IPS-20b (cell line): ENCODE measurements at regions not wholly inside any gene's neighbourhood (a gene's known extent, or its start where the extent isn't known, plus 50 kb on each side); places are given as distances from the start of the nearest gene placed in this dataset.
"Not testable (repeated sequence)": the region's sequence is repeated elsewhere in the genome, so short reads cannot be mapped to it uniquely, and the experiment has no call there.

ENCODE experiments used
- H3K27ac ChIP-seq: one replicate; pipeline ENCODE4 v1.5.1; 2013; ENCODE audit warnings: low read length
- H3K27me3 ChIP-seq: 2 replicates; pipeline ENCODE4 v1.6.1; 2013; ENCODE audit warnings: mild to moderate bottlenecking, low read length, inconsistent platforms; ENCODE audit not compliant: insufficient read depth
- H3K36me3 ChIP-seq: 2 replicates; pipeline ENCODE4 v1.6.1; 2013; ENCODE audit warnings: low read depth, mild to moderate bottlenecking, inconsistent platforms, low read length, moderate library complexity; ENCODE audit not compliant: insufficient read depth
- H3K4me1 ChIP-seq: 2 replicates; pipeline ENCODE4 v1.6.1; 2013; ENCODE audit warnings: mild to moderate bottlenecking, control low read depth, inconsistent platforms, low read length, moderate library complexity; ENCODE audit not compliant: insufficient read depth
- H3K4me3 ChIP-seq: 2 replicates; pipeline ENCODE4 v1.5.1; 2013; ENCODE audit warnings: mild to moderate bottlenecking, low read length, inconsistent platforms
- H3K9ac ChIP-seq: 2 replicates; pipeline ENCODE4 v1.6.1; 2013; ENCODE audit warnings: low read depth, mild to moderate bottlenecking, inconsistent platforms, low read length, moderate library complexity
- H3K9me3 ChIP-seq: 2 replicates; pipeline ENCODE4 v1.6.1; 2013; ENCODE audit warnings: mild to moderate bottlenecking, low read depth, low read length, inconsistent platforms; ENCODE audit not compliant: insufficient read depth

GRCh38 chr4:9608300-9608699 is 164.1 kb downstream of the DEFB131A start:
- Histone ChIP-seq H3K4me3 (no peak overlapping the region), H3K27ac (no peak overlapping the region), H3K9me3 (no peaks in the 10 kb centered on the region), H3K27me3 (no peaks in the 10 kb centered on the region), H3K36me3 (no peaks in the 10 kb centered on the region), H3K9ac (no peak overlapping the region), H3K4me1 (0 out of 2 replicates have a peak, but pooled peaks cover 3% of the 10 kb centered on the region)

GRCh38 chr4:9610321-9610720 is 166.1 kb downstream of the DEFB131A start:
- H3K27me3 ChIP-seq, H3K27ac ChIP-seq, H3K4me3 ChIP-seq, H3K4me1 ChIP-seq, H3K9me3 ChIP-seq, H3K9ac ChIP-seq, H3K36me3 ChIP-seq: not testable (repeated sequence)

GRCh38 chr4:9611101-9611500 is 166.9 kb downstream of the DEFB131A start:
- Histone ChIP-seq H3K4me1 (no peaks in the 10 kb centered on the region), H3K4me3 (no peak overlapping the region), H3K27ac (no peak overlapping the region), H3K9ac (no peak overlapping the region), H3K9me3 (no peaks in the 10 kb centered on the region), H3K36me3 (no peaks in the 10 kb centered on the region), H3K27me3 (no peaks in the 10 kb centered on the region)

- not testable (repeated sequence) for H3K9ac ChIP-seq, H3K4me3 ChIP-seq, H3K27me3 ChIP-seq, H3K27ac ChIP-seq, H3K36me3 ChIP-seq, H3K4me1 ChIP-seq, H3K9me3 ChIP-seq
These were observed 145.0 kb upstream of the DRD5 start for GRCh38 chr4:9636411-9636810.

GRCh38 chr4:9659678-9660077 is 121.8 kb upstream of the DRD5 start:
- not testable (repeated sequence) for H3K9ac ChIP-seq, H3K4me3 ChIP-seq, H3K36me3 ChIP-seq, H3K27me3 ChIP-seq, H3K9me3 ChIP-seq, H3K4me1 ChIP-seq, H3K27ac ChIP-seq

- not testable (repeated sequence) for H3K9ac ChIP-seq, H3K36me3 ChIP-seq, H3K4me3 ChIP-seq, H3K27ac ChIP-seq, H3K27me3 ChIP-seq, H3K4me1 ChIP-seq, H3K9me3 ChIP-seq
These were observed 120.5 kb upstream of the DRD5 start for GRCh38 chr4:9660955-9661354.

- not testable (repeated sequence) for H3K9me3 ChIP-seq, H3K27ac ChIP-seq, H3K27me3 ChIP-seq, H3K4me1 ChIP-seq, H3K4me3 ChIP-seq, H3K9ac ChIP-seq, H3K36me3 ChIP-seq
These were observed 110.7 kb upstream of the DRD5 start for GRCh38 chr4:9670725-9671124.

GRCh38 chr4:9677357-9677756 is 104.1 kb upstream of the DRD5 start:
- not testable (repeated sequence) for H3K4me1 ChIP-seq, H3K4me3 ChIP-seq, H3K27ac ChIP-seq, H3K36me3 ChIP-seq, H3K27me3 ChIP-seq, H3K9me3 ChIP-seq, H3K9ac ChIP-seq

GRCh38 chr4:9679704-9680478 is 101.5 kb upstream of the DRD5 start:
- Histone ChIP-seq H3K27me3 (no peaks in the 10 kb centered on the region), H3K9ac (no peak overlapping the region), H3K4me3 (no peak overlapping the region), H3K27ac (no peak overlapping the region), H3K9me3 (no peaks in the 10 kb centered on the region), H3K36me3 (no peaks in the 10 kb centered on the region), H3K4me1 (no peaks in the 10 kb centered on the region)

- H3K4me3 ChIP-seq, H3K9me3 ChIP-seq, H3K36me3 ChIP-seq, H3K9ac ChIP-seq, H3K4me1 ChIP-seq, H3K27ac ChIP-seq, H3K27me3 ChIP-seq: not testable (repeated sequence)
These were observed 98.3 kb upstream of the DRD5 start for GRCh38 chr4:9683174-9683573.

GRCh38 chr4:9685016-9685415 is 96.4 kb upstream of the DRD5 start:
- H3K9ac ChIP-seq, H3K4me1 ChIP-seq, H3K4me3 ChIP-seq, H3K27ac ChIP-seq, H3K9me3 ChIP-seq, H3K36me3 ChIP-seq, H3K27me3 ChIP-seq: not testable (repeated sequence)

GRCh38 chr4:9685692-9686091 is 95.7 kb upstream of the DRD5 start:
- H3K27me3 ChIP-seq, result no peaks in the 10 kb centered on the region
- H3K9ac ChIP-seq, result no peak overlapping the region
- H3K9me3 ChIP-seq, result no peaks in the 10 kb centered on the region
- H3K4me1 ChIP-seq, result no peaks in the 10 kb centered on the region
- no peak overlapping the region for H3K27ac ChIP-seq
- no peaks in the 10 kb centered on the region for H3K36me3 ChIP-seq
- no peak overlapping the region for H3K4me3 ChIP-seq
